ENCODE measurements at regions not wholly inside any gene's neighbourhood (a gene's known extent, or its start where the extent isn't known, plus 50 kb on each side); places are given as distances from the start of the nearest gene placed in this dataset.

DNA sequence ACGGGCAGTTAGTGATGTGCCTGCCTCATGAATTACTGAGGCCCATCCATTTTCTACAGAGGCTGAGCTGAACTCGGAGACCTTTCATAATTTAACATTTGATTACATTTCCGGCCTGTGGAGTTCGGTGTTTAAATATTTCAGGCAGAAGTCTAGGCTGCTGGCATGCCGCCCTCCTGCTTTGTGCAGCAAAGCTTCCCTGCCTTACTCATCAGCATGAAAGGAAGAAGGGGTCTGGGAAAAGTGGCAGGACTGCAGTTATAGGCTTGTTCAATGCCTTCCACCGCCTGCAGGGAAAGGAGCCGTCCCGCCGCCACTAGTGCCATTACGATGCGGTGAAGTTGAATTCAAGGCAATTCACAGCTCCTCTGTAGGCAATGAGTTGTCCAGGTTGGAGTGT lies 527.9 kb downstream of the NPHP4 start:
- Mint-ChIP-seq H3K27me3 (peaks cover 10 to 12% of the 10 kb centered on the region in 2 donors), H3K36me3 (peaks cover 0 to 25% (median 1%) of the 10 kb centered on the region in 3 donors), H3K9me3 (peaks cover 0 to 4% (median 3%) of the 10 kb centered on the region in 5 donors), H3K27ac (no peak overlapping the region), H3K4me1 (peaks cover 10 to 15% (median 11%) of the 10 kb centered on the region in 3 donors), H3K4me3 (no peak overlapping the region)
- no peaks in the 10 kb centered on the region for H3K9me3 ChIP-seq (ENCODE audit: low read length)
- peaks cover 4% of the 10 kb centered on the region for H3K27me3 ChIP-seq (ENCODE audit: insufficient read depth, low read length, poor library complexity, severe bottlenecking)
- H3K36me3 ChIP-seq (ENCODE audit: insufficient read depth, low read length), result no peaks in the 10 kb centered on the region
- CTCF ChIA-PET, result no interaction called here
- POLR2A ChIA-PET, result no interaction called here
- H3K4me3 ChIP-seq (ENCODE audit: low read length), result no peak overlapping the region
- no peak for DNase-seq
- H3K27ac ChIP-seq (ENCODE audit: low read depth, low read length), result no peak overlapping the region
- H3K4me1 ChIP-seq (ENCODE audit: insufficient read depth, low read length), result peaks cover 8% of the 10 kb centered on the region

DNA sequence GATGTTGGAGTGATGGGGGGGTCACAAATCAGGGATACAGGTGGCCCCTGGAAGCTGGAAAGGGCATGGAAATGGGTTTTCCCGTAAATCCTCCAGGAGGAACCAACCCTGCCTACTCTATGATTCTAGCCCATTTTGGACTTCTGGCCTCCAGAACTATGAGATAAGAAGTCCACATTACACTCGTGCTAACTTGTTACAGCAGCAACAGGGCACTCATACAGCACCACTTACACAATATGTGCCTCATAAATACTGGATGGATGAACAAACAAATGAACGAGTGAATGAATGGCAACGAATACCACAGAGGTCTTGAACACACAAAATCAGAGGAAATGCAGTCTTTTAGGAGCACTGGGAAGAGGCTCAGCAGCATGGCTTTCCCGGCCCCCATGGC lies 531.3 kb downstream of the NPHP4 start:
- CTCF ChIA-PET, result no interaction called here
- peaks cover 0 to 3% (median 0%) of the 10 kb centered on the region in 5 donors for H3K9me3 Mint-ChIP-seq
- H3K36me3 Mint-ChIP-seq, result peaks cover 0 to 18% (median 1%) of the 10 kb centered on the region in 3 donors
- no peaks in the 10 kb centered on the region for H3K27me3 ChIP-seq (ENCODE audit: insufficient read depth, low read length, poor library complexity, severe bottlenecking)
- no peak for DNase-seq
- POLR2A ChIA-PET, result no interaction called here
- H3K9me3 ChIP-seq (ENCODE audit: low read length), result no peaks in the 10 kb centered on the region
- H3K27ac ChIP-seq (ENCODE audit: low read depth, low read length), result no peak overlapping the region
- H3K4me3 Mint-ChIP-seq, result no peak overlapping the region
- H3K27ac Mint-ChIP-seq, result no peak overlapping the region
- H3K36me3 ChIP-seq (ENCODE audit: insufficient read depth, low read length), result no peaks in the 10 kb centered on the region
- no peak overlapping the region for H3K4me3 ChIP-seq (ENCODE audit: low read length)
- peaks cover 0 to 5% (median 0%) of the 10 kb centered on the region in 3 donors for H3K4me1 Mint-ChIP-seq
- H3K4me1 ChIP-seq (ENCODE audit: insufficient read depth, low read length), result no peaks in the 10 kb centered on the region
- peaks cover 6% of the 10 kb centered on the region in 2 donors for H3K27me3 Mint-ChIP-seq

DNA sequence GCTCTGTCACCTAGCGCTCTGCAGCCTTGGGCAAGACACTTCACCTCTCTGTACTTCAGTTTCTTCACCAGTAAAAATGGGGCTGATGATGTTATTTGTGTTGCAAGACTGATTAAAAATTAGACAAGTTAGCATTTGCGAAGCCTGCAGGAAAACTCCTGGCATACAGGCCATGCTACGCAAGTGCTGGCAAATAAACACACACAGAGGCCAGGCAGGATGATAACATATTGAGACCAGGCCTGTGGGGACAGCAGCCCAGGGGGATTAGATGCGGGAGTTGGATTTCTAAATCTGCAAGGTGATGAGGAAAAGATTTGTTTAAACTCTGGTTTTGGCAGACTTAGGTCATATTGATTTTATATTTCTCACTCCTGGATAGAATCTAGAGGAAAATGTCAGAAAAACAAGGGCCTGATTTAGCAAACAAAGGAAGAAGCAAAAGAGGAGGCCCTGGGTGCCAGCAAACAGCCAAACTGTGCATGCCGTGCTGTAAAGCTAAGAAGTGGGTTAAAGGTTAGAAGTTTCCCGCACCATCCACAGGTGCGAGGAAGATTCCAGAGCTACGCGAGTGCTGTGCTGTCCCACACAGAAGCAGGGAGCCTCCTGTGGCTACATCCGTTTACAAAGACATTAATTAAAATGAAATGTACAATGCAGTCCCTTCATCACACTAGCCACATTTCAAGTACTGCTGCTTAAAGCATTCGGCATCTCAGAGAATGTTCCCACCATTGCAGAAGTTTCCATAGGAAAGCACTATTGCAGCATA lies 532.2 kb downstream of the NPHP4 start:
- POLR2A ChIA-PET, result no interaction called here
- H3K27me3 Mint-ChIP-seq, result peaks cover 7 to 8% of the 10 kb centered on the region in 2 donors
- CTCF ChIA-PET, result no interaction called here

DNA sequence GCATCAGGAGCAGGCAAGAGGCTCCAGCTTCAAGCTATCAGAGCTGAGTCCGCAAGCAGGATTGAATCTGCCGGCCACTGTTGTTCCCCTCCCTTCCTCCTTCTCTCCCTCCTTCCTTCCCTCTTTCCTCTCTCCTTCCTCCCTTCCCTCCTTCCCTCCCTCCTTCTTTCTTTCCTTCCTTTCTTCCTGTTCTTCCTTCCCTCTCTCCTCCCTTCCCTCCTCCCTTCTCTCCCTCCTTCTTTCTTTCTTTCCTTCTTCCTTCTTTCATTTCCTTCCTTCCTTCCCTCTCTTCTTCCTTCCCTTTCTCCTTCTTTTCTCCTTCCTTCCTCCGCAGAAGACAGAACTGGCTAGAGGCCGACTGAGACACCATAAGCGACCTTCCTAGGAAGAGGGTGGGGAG lies 534.0 kb downstream of the NPHP4 start:
- Histone ChIP-seq H3K9me3 (ENCODE audit: low read length) (no peaks in the 10 kb centered on the region), H3K4me1 (ENCODE audit: insufficient read depth, low read length) (no peaks in the 10 kb centered on the region), H3K27ac (ENCODE audit: low read depth, low read length) (no peak overlapping the region), H3K36me3 (ENCODE audit: insufficient read depth, low read length) (no peaks in the 10 kb centered on the region), H3K4me3 (ENCODE audit: low read length) (no peak overlapping the region), H3K27me3 (ENCODE audit: insufficient read depth, low read length, poor library complexity, severe bottlenecking) (no peaks in the 10 kb centered on the region)
- DNase-seq, result no peak
- Mint-ChIP-seq H3K9me3 (peaks cover 0 to 3% (median 0%) of the 10 kb centered on the region in 5 donors), H3K4me1 (no peaks in the 10 kb centered on the region), H3K4me3 (no peak overlapping the region), H3K27me3 (peaks cover 10 to 15% of the 10 kb centered on the region in 2 donors), H3K36me3 (peaks cover 0 to 13% (median 0%) of the 10 kb centered on the region in 3 donors), H3K27ac (no peak overlapping the region)
- ChIA-PET CTCF (no interaction called here), POLR2A (no interaction called here)

More for the DNA sequence above, 532.2 kb downstream of the NPHP4 start:
- Mint-ChIP-seq H3K4me1 (no peaks in the 10 kb centered on the region), H3K9me3 (peaks cover 0 to 3% (median 0%) of the 10 kb centered on the region in 5 donors), H3K36me3 (peaks cover 0 to 18% (median 0%) of the 10 kb centered on the region in 3 donors), H3K4me3 (no peak overlapping the region), H3K27ac (no peak overlapping the region)
- Histone ChIP-seq H3K27ac (ENCODE audit: low read depth, low read length) (no peak overlapping the region), H3K27me3 (ENCODE audit: insufficient read depth, low read length, poor library complexity, severe bottlenecking) (no peaks in the 10 kb centered on the region), H3K9me3 (ENCODE audit: low read length) (no peaks in the 10 kb centered on the region), H3K4me3 (ENCODE audit: low read length) (no peak overlapping the region), H3K36me3 (ENCODE audit: insufficient read depth, low read length) (no peaks in the 10 kb centered on the region), H3K4me1 (ENCODE audit: insufficient read depth, low read length) (no peaks in the 10 kb centered on the region)
- DNase-seq, result no peak

DNA sequence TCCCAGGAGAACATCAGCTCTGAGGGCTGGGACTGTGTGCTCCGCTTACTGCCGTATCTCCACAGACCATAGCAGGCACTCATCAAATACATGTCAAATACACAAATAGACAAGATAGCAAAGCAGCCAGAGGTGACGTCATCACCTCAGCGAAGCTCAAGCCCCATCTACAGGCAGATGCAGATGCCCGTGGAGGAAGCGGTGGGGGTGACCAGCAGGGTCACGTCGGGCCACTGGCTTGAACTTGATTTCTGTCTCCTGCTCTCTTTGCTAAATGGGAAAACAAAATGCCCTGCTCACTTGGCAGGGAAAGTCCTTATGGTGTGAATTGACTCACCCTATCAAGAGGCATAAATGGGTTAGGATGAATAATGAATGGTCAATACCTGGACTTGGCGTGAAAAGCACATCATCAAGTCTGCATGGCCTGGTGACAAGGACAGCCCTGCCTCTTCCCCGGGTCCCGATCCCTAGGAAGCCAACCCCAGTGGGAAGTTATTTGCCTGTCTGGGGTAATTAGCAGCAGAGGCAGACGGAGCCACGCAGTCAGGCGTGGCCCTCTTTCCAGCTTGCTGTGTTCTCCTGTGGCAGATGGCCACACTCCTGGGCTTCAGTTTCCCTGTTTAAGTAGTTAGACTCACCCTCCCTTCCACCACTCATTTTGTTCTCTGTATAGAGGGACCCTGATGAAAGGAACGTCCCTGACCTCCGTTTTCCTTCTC lies 536.0 kb downstream of the NPHP4 start:
- POLR2A ChIA-PET, result no interaction called here
- Histone ChIP-seq H3K9me3 (ENCODE audit: low read length) (no peaks in the 10 kb centered on the region), H3K27ac (ENCODE audit: low read depth, low read length) (no peak overlapping the region), H3K4me3 (ENCODE audit: low read length) (no peak overlapping the region), H3K4me1 (ENCODE audit: insufficient read depth, low read length) (no peaks in the 10 kb centered on the region), H3K36me3 (ENCODE audit: insufficient read depth, low read length) (no peaks in the 10 kb centered on the region), H3K27me3 (ENCODE audit: insufficient read depth, low read length, poor library complexity, severe bottlenecking) (no peaks in the 10 kb centered on the region)
- H3K4me1 Mint-ChIP-seq, result no peaks in the 10 kb centered on the region
- H3K9me3 Mint-ChIP-seq, result peaks cover 0 to 3% (median 0%) of the 10 kb centered on the region in 5 donors
- H3K27ac Mint-ChIP-seq, result no peak overlapping the region
- H3K36me3 Mint-ChIP-seq, result peaks cover 0 to 8% (median 0%) of the 10 kb centered on the region in 3 donors
- H3K4me3 Mint-ChIP-seq, result no peak overlapping the region
- H3K27me3 Mint-ChIP-seq, result peaks cover 8 to 20% of the 10 kb centered on the region in 2 donors
- no peak for DNase-seq
- CTCF ChIA-PET, result no interaction called here

DNA sequence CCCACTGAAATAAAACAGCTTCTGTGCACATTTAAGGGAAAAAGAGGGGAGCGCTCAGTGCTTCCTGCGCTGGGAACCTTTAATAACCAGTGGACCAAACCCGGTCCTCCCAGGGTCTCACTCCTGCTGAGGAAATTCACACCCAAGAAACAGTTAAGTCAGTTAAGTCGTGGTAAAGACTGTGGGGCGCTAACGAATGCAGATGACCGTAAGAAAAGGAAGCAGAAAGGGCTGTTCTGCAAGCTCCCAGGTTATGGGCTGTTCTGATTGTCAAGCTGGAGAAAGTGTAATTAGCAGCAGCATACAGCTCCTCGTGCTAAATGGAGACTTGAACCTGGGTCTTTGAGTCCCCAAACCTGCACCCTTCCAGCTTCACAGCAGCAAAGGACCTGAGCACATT lies 536.6 kb downstream of the NPHP4 start:
- Histone ChIP-seq H3K9me3 (ENCODE audit: low read length) (no peaks in the 10 kb centered on the region), H3K27me3 (ENCODE audit: insufficient read depth, low read length, poor library complexity, severe bottlenecking) (no peaks in the 10 kb centered on the region), H3K27ac (ENCODE audit: low read depth, low read length) (no peak overlapping the region), H3K4me1 (ENCODE audit: insufficient read depth, low read length) (no peaks in the 10 kb centered on the region), H3K36me3 (ENCODE audit: insufficient read depth, low read length) (no peaks in the 10 kb centered on the region), H3K4me3 (ENCODE audit: low read length) (no peak overlapping the region)
- ChIA-PET CTCF (no interaction called here), POLR2A (no interaction called here)
- Mint-ChIP-seq H3K36me3 (peaks cover 0 to 2% (median 0%) of the 10 kb centered on the region in 3 donors), H3K4me1 (no peaks in the 10 kb centered on the region), H3K4me3 (no peak overlapping the region), H3K27me3 (peaks cover 8 to 20% of the 10 kb centered on the region in 2 donors), H3K27ac (no peak overlapping the region), H3K9me3 (no peaks in the 10 kb centered on the region)
- no peak for DNase-seq

DNA sequence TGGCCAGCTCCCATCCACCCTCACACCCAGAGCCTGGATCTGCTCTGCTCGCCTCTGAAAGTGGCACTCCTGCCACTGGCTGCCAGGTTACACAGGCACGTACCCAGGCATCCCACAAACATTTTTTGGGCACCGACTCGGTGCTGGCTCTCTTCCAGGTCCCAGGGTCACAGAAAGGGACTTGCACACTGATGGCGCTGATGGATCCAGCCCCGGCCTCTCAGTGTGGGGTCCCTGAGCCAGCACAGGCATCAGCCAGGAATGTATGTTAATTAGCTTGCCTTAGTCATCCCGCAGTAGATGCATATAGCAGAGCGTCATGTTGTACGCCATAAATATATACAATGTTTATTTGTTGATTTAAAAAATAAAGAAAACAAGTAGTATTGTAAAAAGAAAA lies 537.2 kb downstream of the NPHP4 start:
- ChIA-PET CTCF (no interaction called here), POLR2A (no interaction called here)
- no peak overlapping the region for H3K4me3 ChIP-seq (ENCODE audit: low read length)
- no peak overlapping the region for H3K27ac ChIP-seq (ENCODE audit: low read depth, low read length)
- no peaks in the 10 kb centered on the region for H3K27me3 ChIP-seq (ENCODE audit: insufficient read depth, low read length, poor library complexity, severe bottlenecking)
- Mint-ChIP-seq H3K36me3 (no peaks in the 10 kb centered on the region), H3K27ac (no peak overlapping the region), H3K4me3 (no peak overlapping the region), H3K4me1 (no peaks in the 10 kb centered on the region), H3K27me3 (peaks cover 8 to 20% of the 10 kb centered on the region in 2 donors), H3K9me3 (no peaks in the 10 kb centered on the region)
- no peaks in the 10 kb centered on the region for H3K4me1 ChIP-seq (ENCODE audit: insufficient read depth, low read length)
- DNase-seq, result no peak
- H3K9me3 ChIP-seq (ENCODE audit: low read length), result no peaks in the 10 kb centered on the region
- H3K36me3 ChIP-seq (ENCODE audit: insufficient read depth, low read length), result no peaks in the 10 kb centered on the region

DNA sequence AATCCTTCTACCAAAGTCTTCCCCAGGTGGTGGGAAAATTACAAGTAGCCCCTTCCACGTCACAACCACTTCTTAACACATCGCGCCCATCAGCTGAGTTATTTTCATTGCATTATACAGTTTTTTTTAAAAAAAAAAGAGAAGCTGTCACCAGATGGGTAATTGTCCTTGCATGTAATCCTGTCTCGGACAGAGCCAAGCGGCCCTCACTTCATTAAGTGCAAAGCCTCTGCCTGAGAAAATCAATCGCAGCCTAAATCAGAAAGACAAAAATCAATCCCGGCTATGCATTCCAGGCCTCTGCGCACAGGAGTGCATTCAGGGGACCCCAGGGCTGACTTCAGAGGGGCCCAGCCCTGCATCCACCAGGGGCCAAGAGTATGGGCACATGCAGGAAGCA lies 538.9 kb downstream of the NPHP4 start:
- no peaks in the 10 kb centered on the region for H3K36me3 ChIP-seq (ENCODE audit: insufficient read depth, low read length)
- no peaks in the 10 kb centered on the region for H3K9me3 ChIP-seq (ENCODE audit: low read length)
- no peaks in the 10 kb centered on the region for H3K4me1 ChIP-seq (ENCODE audit: insufficient read depth, low read length)
- ChIA-PET CTCF (interaction anchor here (1.1 kb wide), 1 partner anchor 8 kb away, joined by 3 read pairs; no protein-coding TSS in a partner anchor), POLR2A (no interaction called here)
- no peak for DNase-seq
- Mint-ChIP-seq H3K4me3 (no peak overlapping the region), H3K27me3 (peaks cover 9 to 14% of the 10 kb centered on the region in 2 donors), H3K9me3 (no peaks in the 10 kb centered on the region), H3K36me3 (no peaks in the 10 kb centered on the region), H3K4me1 (no peaks in the 10 kb centered on the region), H3K27ac (no peak overlapping the region)
- H3K27me3 ChIP-seq (ENCODE audit: insufficient read depth, low read length, poor library complexity, severe bottlenecking), result no peaks in the 10 kb centered on the region
- H3K4me3 ChIP-seq (ENCODE audit: low read length), result no peak overlapping the region
- no peak overlapping the region for H3K27ac ChIP-seq (ENCODE audit: low read depth, low read length)
